K562 (cell line): ENCODE measurements at regions not wholly inside any gene's neighbourhood (a gene's known extent, or its start where the extent isn't known, plus 50 kb on each side); places are given as distances from the start of the nearest gene placed in this dataset.

Experiments used
- ATAC-seq: fragments of 200-7000 bp; cut with Tn5 transposase; 3 replicates; pipeline ENCODE4 v1.9.1; 2020; ENCODE audit warnings: moderate library complexity
- BruUV-seq: library from RNA; stranded (reverse); fragments of 400-500 nt; replicated peaks from 2 replicates; lab custom pipeline; 2021; lab: Mats Ljungman, UMichigan
- CTCF ChIA-PET: fragments of 300-600 bp; formaldehyde crosslinking; extraction: SDS; loops from one replicate; lab custom pipeline; 2021; ENCODE audit warnings: low intra/inter-chr PET ratio; lab: Yijun Ruan, JAX
- POLR2A ChIA-PET: fragments of 300-600, 350-650 bp; sonication (Branson Sonifier 250); formaldehyde crosslinking; extraction: SDS; loops from one replicate; lab custom pipeline; 2021; ENCODE audit warnings: antibody characterized with exemption, inconsistent platforms; lab: Yijun Ruan, JAX
- DNase-seq, 4 experiments: peaks; one replicate each; pipeline versions ENCODE4 v3.0.0 to v3.0.0-alpha.2; 2011 to 2018; ENCODE audit warnings: low spot score in 3 of 4, mixed read lengths in 3 of 4; ENCODE audit errors: extremely low read depth in 1 of 4
- FAIRE-seq: peaks from 2 replicates; lab custom pipeline; 2011; peaks lifted over from hg19 to GRCh38; lab: Jason Lieb, UNC
- H2AFZ ChIP-seq: 2 replicates; pipeline ENCODE4 v1.6.0; 2011; ENCODE audit warnings: low read depth, low read length, control low read depth, inconsistent platforms
- H3K27ac ChIP-seq: fragments of 200-600 bp; 3 replicates; pipeline ENCODE4 v1.8.0; 2011; ENCODE audit warnings: low read depth, mild to moderate bottlenecking, control low read depth, inconsistent platforms, low read length, moderate library complexity, mixed read lengths; ENCODE audit errors: extremely low read depth
- H3K27me3 ChIP-seq, 2 experiments: fragments of 300-600 bp in 1 of 2; 2 replicates in 1 of 2; 3 replicates in 1 of 2; pipeline versions ENCODE4 v1.6.0 to v1.8.0; 2011; ENCODE audit warnings: inconsistent platforms in 2 of 2, low read length in 2 of 2, mild to moderate bottlenecking in 1 of 2, mixed read lengths in 1 of 2, moderate library complexity in 1 of 2; ENCODE audit not compliant: control insufficient read depth in 2 of 2, insufficient read depth in 2 of 2
- H3K36me3 ChIP-seq: fragments of 300-600 bp; 3 replicates; pipeline ENCODE4 v1.8.0; 2011; ENCODE audit warnings: mild to moderate bottlenecking, low read length, inconsistent platforms; ENCODE audit not compliant: control insufficient read depth, insufficient read depth
- H3K4me1 ChIP-seq, 2 experiments: fragments of 200-600 bp in 1 of 2; replicated peaks in 1 of 2; 2 replicates in 1 of 2; 3 replicates in 1 of 2; pipeline versions ENCODE4 v1.5.1 to v1.8.0; 2011; ENCODE audit warnings: inconsistent platforms in 2 of 2, low read length in 2 of 2, mild to moderate bottlenecking in 1 of 2, mixed read lengths in 1 of 2, moderate library complexity in 1 of 2; ENCODE audit not compliant: control insufficient read depth in 2 of 2, insufficient read depth in 2 of 2
- H3K4me2 ChIP-seq: 2 replicates; pipeline ENCODE4 v1.6.1; 2011; ENCODE audit warnings: low read length, control low read depth, inconsistent platforms, mixed read lengths; ENCODE audit not compliant: insufficient read depth
- H3K4me3 ChIP-seq: fragments of 200-600 bp; sonication (generic), shearing (Covaris generic); 2 replicates; pipeline ENCODE4 v1.5.1; 2016; ENCODE audit warnings: control low read depth, inconsistent platforms
- H3K79me2 ChIP-seq: fragments of 200-600 bp; 3 replicates; pipeline ENCODE4 v1.8.0; 2011; ENCODE audit warnings: low read length, inconsistent platforms; ENCODE audit not compliant: control insufficient read depth, insufficient read depth
- H3K9ac ChIP-seq, 2 experiments: 2 replicates each; pipeline versions ENCODE4 v1.6.0 to v1.6.1; 2011; ENCODE audit warnings: low read depth in 2 of 2, low read length in 2 of 2, control low read depth in 1 of 2, inconsistent platforms in 1 of 2, mild to moderate bottlenecking in 1 of 2, mixed read lengths in 1 of 2; ENCODE audit not compliant: insufficient read depth in 1 of 2
- H3K9me1 ChIP-seq: one replicate; pipeline ENCODE4 v1.6.0; 2011; ENCODE audit warnings: inconsistent platforms, mild to moderate bottlenecking, low read length, moderate library complexity; ENCODE audit not compliant: control insufficient read depth, insufficient read depth
- H3K9me3 ChIP-seq: replicated peaks from 2 replicates; pipeline ENCODE4 v1.5.1; 2011; ENCODE audit warnings: low read depth, low read length, inconsistent platforms; ENCODE audit not compliant: control insufficient read depth, insufficient read depth
- H4K20me1 ChIP-seq: replicated peaks from 2 replicates; pipeline ENCODE4 v1.6.1; 2011; ENCODE audit warnings: low read length, inconsistent platforms, mixed read lengths; ENCODE audit not compliant: control insufficient read depth, insufficient read depth
- C11orf30 ChIP-seq: fragments of 450-650 bp; IDR thresholded peaks from 2 replicates; pipeline ENCODE4 v1.6.1; 2016; ENCODE audit warnings: low read depth, mild to moderate bottlenecking
- HEY1 ChIP-seq: fragments of 250-450 bp; sonication (Bioruptor Pico); IDR thresholded peaks from 2 replicates; pipeline ENCODE4 v1.5.0; 2020; ENCODE audit warnings: mild to moderate bottlenecking, moderate library complexity, borderline replicate concordance
- MAFF ChIP-seq: IDR thresholded peaks from 2 replicates; pipeline ENCODE4 v1.6.1; 2012; ENCODE audit warnings: low read length, improper control_type of control experiment
- MAFG ChIP-seq: fragments of 450-650 bp; conservative IDR thresholded peaks from 2 replicates; pipeline ENCODE4 v1.6.1; 2016; ENCODE audit warnings: missing genetic modification characterization, missing compliant biosample characterization
- MAFK ChIP-seq: IDR thresholded peaks from 2 replicates; pipeline ENCODE4 v1.6.1; 2011; ENCODE audit warnings: low read length, improper control_type of control experiment
- MCM2 ChIP-seq: fragments of 450-650 bp; IDR thresholded peaks from 2 replicates; pipeline ENCODE4 v1.6.1; 2017; ENCODE audit warnings: low read depth, mild to moderate bottlenecking
- ZFP30 ChIP-seq: fragments of 250-450 bp; sonication (Bioruptor Pico); IDR thresholded peaks from 2 replicates; pipeline ENCODE4 v1.8.0; 2022; ENCODE audit warnings: moderate library complexity, mild to moderate bottlenecking, inconsistent platforms, borderline replicate concordance
- ZNF316 ChIP-seq: fragments of 450-650 bp; IDR thresholded peaks from 2 replicates; pipeline ENCODE4 v1.6.1; 2016
- WGBS: fragments of 100-300 bp; shearing (Covaris generic); methylation state at CpG from one replicate; pipeline ENCODE4 v1.1.6; 2016; ENCODE audit warnings: low coverage, mixed read lengths; ENCODE audit not compliant: insufficient coverage; ENCODE audit errors: missing lambda C conversion rate; 5-methylcytosine and 5-hydroxymethylcytosine counted together
- in situ Hi-C: fragments of 300-500 bp; cut with MboI; formaldehyde crosslinking; loops from 4 replicates; pipeline ENCODE4 v1.15.0; 2018; ENCODE audit warnings: inconsistent platforms, mixed read lengths
- intact Hi-C: fragments of 100-400 bp; cut with micrococcal nuclease; formaldehyde crosslinking; loops from 2 replicates; pipeline ENCODE4 v1.14.2; 2022

DNA sequence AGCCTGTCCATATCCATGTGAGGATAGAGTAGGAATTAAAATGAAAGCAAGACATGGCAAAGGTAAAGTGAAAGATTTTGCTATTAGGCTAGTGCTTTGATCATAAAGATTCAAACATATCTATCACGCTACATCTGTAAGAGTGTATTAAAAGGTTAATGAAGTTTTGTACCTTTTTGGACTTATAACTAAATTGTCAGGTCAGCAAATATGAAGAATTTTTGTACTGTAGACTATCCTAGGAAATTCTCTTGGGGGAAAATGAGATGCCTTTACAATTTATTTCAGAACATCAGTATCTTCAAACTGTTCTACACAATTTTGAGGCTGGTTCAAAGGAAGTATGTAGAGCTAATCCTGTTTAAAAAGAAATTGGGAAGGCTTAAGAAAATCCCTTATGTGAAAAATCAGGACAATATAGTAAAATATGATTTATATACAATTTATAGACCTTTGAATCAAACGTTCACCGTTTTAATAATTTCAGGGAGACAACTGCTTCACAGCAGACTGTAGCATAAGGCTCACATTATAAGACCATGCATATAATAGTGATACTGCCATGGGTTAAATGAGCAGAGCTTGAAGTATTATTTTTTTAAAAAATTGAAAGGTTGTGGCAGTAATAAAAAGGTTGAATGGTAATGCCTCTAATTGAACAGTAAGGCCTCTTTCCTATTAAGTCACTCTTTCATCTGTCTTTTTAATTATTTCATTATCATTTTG is 639.5 kb upstream of the ARRDC3 start:
- no peaks in the 10 kb centered on the region for H3K9me1 ChIP-seq
- 0% methylated on average over 3 of the region's 3 CpGs for WGBS
- no peaks in the 10 kb centered on the region for H3K4me1 ChIP-seq
- ATAC-seq = no peak
- no peak overlapping the region for H3K4me2 ChIP-seq
- in situ Hi-C loops = no loop called here
- H2AFZ ChIP-seq = no peak overlapping the region
- no peak for DNase-seq
- H3K79me2 ChIP-seq = no peaks in the 10 kb centered on the region
- no peak overlapping the region for H3K27ac ChIP-seq
- POLR2A ChIA-PET = no interaction called here
- no peak overlapping the region for H3K9ac ChIP-seq
- no TSS peak for BruUV-seq
- peak; percentile 80 for TF ChIP-seq MAFF
- no peak for TF ChIP-seq HEY1 (CRISPR knock-in tag)
- peak; percentile 76 for TF ChIP-seq ZNF316
- TF ChIP-seq C11orf30 = peak; percentile 51; the same call in 1 of the 2 replicates
- no peak for TF ChIP-seq ZFP30 (CRISPR knock-in tag)
- peak; percentile 76; the same call in 1 of the 2 replicates for TF ChIP-seq MAFK
- no peak for TF ChIP-seq MCM2
- peak; percentile 60 for TF ChIP-seq MAFG (tag)
- H3K9me3 ChIP-seq = no peaks in the 10 kb centered on the region
- no peak overlapping the region for H3K4me3 ChIP-seq
- CTCF ChIA-PET = no interaction called here
- FAIRE-seq = no peak
- H4K20me1 ChIP-seq = no peaks in the 10 kb centered on the region
- intact Hi-C loops = no loop called here
- H3K36me3 ChIP-seq = no peaks in the 10 kb centered on the region
- no peaks in the 10 kb centered on the region for H3K27me3 ChIP-seq
